Stimulated activated naive B cell treated with anti-CD40 and anti-IgM and Interleukin-4, amounts not matched to agents 10 μg/mL and 1 μg/mL and 100 μg/mL, for 72 hours (primary cell): ENCODE measurements at regions not wholly inside any gene's neighbourhood (a gene's known extent, or its start where the extent isn't known, plus 50 kb on each side); places are given as distances from the start of the nearest gene placed in this dataset.
"Not testable (repeated sequence)": the region's sequence is repeated elsewhere in the genome, so short reads cannot be mapped to it uniquely, and the experiment has no call there.

Experiments used
- ATAC-seq, 2 donors: fragments of 150-1000 bp; cut with Tn5 transposase; replicated peaks; 2 replicates each; pipeline ENCODE4 v1.10.0; 2021; ENCODE audit warnings: moderate library complexity in 1 of 2
- DNase-seq: peaks from one replicate; pipeline ENCODE4 v3.0.0; 2021
- H3K27ac Mint-ChIP-seq: one replicate; pipeline ENCODE4 v1.8.0; 2022; ENCODE audit warnings: mild to moderate bottlenecking, mixed read lengths
- H3K27me3 Mint-ChIP-seq, 2 donors: one replicate each; pipeline ENCODE4 v1.8.0; 2022; ENCODE audit warnings: mixed read lengths in 2 of 2
- H3K36me3 Mint-ChIP-seq, 2 donors: one replicate each; pipeline ENCODE4 v1.8.0; 2022; ENCODE audit warnings: mixed read lengths in 2 of 2, mild to moderate bottlenecking in 1 of 2
- H3K4me1 Mint-ChIP-seq, 2 donors: one replicate each; pipeline ENCODE4 v1.8.0; 2022; ENCODE audit warnings: mixed read lengths in 2 of 2, mild to moderate bottlenecking in 1 of 2
- H3K4me3 Mint-ChIP-seq, 2 donors: one replicate each; pipeline ENCODE4 v1.8.0; 2022; ENCODE audit warnings: mild to moderate bottlenecking in 2 of 2, mixed read lengths in 2 of 2, moderate library complexity in 1 of 2
- H3K9me3 Mint-ChIP-seq, 2 donors: one replicate each; pipeline ENCODE4 v1.8.0; 2022; ENCODE audit warnings: mixed read lengths in 2 of 2, mild to moderate bottlenecking in 1 of 2

- Mint-ChIP-seq H3K4me3 (no peak overlapping the region), H3K9me3 (peaks cover 0 to 5% of the 10 kb centered on the region in 2 donors), H3K36me3 (no peaks in the 10 kb centered on the region), H3K27me3 (no peaks in the 10 kb centered on the region), H3K27ac (no peak overlapping the region), H3K4me1 (peaks cover 4 to 25% of the 10 kb centered on the region in 2 donors)
- peak; percentile 18 for DNase-seq
- ATAC-seq, result peak; percentile 82 to 86
Observed at GRCh38 chr4:163681208-163681821, 186.8 kb downstream of the TMA16 start.

DNA sequence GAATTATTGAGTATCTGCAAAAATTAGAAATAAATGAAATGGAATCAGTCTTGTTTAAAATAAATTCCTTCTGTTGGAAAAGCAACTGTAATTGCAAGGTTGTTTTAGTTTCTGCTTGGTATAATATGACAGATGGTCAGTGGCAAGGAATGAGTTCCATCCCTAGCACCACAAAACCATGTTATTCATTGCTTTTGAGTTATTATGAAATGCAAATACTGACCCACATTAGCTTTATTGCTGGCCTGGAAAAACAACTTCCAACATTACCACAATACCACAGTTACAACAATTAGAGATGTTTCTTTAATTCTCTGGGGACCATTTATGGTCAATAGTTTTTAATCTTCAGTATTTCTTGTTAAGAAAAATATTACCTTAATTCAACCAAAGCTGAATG is 194.4 kb downstream of the TMA16 start:
- Mint-ChIP-seq H3K36me3 (no peaks in the 10 kb centered on the region), H3K4me3 (no peak overlapping the region), H3K27me3 (peaks cover 0 to 4% of the 10 kb centered on the region in 2 donors), H3K9me3 (no peaks in the 10 kb centered on the region), H3K4me1 (no peaks in the 10 kb centered on the region), H3K27ac (no peak overlapping the region)
- ATAC-seq (no peak), DNase-seq (no peak)

GRCh38 chr4:163693211-163693610 is 198.7 kb downstream of the TMA16 start:
- no peak for DNase-seq
- no peak overlapping the region for H3K27ac Mint-ChIP-seq
- ATAC-seq, result no peak
- peaks cover 0 to 4% of the 10 kb centered on the region in 2 donors for H3K36me3 Mint-ChIP-seq
- H3K4me1 Mint-ChIP-seq, result no peaks in the 10 kb centered on the region
- no peak overlapping the region for H3K4me3 Mint-ChIP-seq
- H3K27me3 Mint-ChIP-seq, result peaks cover 5 to 14% of the 10 kb centered on the region in 2 donors
- H3K9me3 Mint-ChIP-seq, result peaks cover 4 to 5% of the 10 kb centered on the region in 2 donors

GRCh38 chr4:163693776-163694175 is 199.3 kb downstream of the TMA16 start:
- H3K27me3 Mint-ChIP-seq, result peaks cover 5 to 14% of the 10 kb centered on the region in 2 donors
- ATAC-seq (no peak), DNase-seq (no peak)
- no peak overlapping the region for H3K4me3 Mint-ChIP-seq
- peaks cover 4 to 5% of the 10 kb centered on the region in 2 donors for H3K9me3 Mint-ChIP-seq
- H3K4me1 Mint-ChIP-seq, result no peaks in the 10 kb centered on the region
- H3K27ac Mint-ChIP-seq, result no peak overlapping the region
- peaks cover 0 to 4% of the 10 kb centered on the region in 2 donors for H3K36me3 Mint-ChIP-seq

- DNase-seq, result no peak
- no peaks in the 10 kb centered on the region for H3K4me1 Mint-ChIP-seq
- no peak for ATAC-seq
- H3K36me3 Mint-ChIP-seq, result peaks cover 0 to 4% of the 10 kb centered on the region in 2 donors
- peaks cover 5 to 14% of the 10 kb centered on the region in 2 donors for H3K27me3 Mint-ChIP-seq
- H3K9me3 Mint-ChIP-seq, result peaks cover 4 to 5% of the 10 kb centered on the region in 2 donors
- H3K27ac Mint-ChIP-seq, result no peak overlapping the region
- H3K4me3 Mint-ChIP-seq, result no peak overlapping the region
Observed at GRCh38 chr4:163694385-163694784, 199.9 kb downstream of the TMA16 start.

DNA sequence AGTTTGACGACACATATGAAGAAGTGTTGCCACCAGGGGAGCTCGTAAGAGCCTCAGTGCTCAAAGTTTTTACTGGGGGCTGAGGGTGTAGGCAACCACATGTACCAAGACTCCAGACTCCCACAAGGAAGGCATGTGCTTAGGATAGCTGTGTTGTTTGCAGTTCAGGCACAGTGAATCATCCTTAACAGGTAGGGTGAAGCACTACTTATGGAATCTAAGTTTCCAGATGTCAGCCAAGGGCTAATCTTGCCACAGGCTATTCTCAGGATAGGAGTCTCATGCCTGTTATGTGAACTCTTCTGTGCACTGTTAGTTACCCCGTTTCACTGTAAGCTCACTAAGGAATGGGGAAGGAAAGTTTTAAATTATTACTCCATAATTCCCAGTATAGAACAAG is 202.6 kb downstream of the TMA16 start:
- ATAC-seq (no peak), DNase-seq (no peak)
- peaks cover 5 to 22% of the 10 kb centered on the region in 2 donors for H3K27me3 Mint-ChIP-seq
- peaks cover 4 to 5% of the 10 kb centered on the region in 2 donors for H3K9me3 Mint-ChIP-seq
- H3K36me3 Mint-ChIP-seq, result peaks cover 0 to 4% of the 10 kb centered on the region in 2 donors
- H3K4me3 Mint-ChIP-seq, result no peak overlapping the region
- peaks cover 3 to 6% of the 10 kb centered on the region in 2 donors for H3K4me1 Mint-ChIP-seq
- no peak overlapping the region for H3K27ac Mint-ChIP-seq

DNA sequence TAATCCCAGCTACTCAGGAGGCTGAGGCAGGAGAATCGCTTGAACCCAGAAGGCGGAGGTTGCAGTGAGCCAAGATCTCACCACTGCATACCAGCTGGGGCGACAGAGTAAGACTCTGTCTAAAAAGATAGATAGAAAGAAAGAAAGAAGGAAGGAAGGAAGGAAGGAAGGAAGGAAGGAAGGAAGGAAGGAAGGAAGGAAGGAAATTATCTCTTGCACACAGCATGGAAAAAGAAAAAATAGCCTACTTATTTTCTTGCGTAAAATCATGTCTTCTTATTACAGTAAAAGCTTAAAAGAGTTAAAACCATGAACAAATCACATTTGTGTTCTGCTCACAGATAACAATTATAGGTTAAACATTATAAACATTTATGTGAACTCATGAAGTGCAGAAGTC is 205.9 kb downstream of the TMA16 start:
- ATAC-seq, result not testable (repeated sequence)

DNA sequence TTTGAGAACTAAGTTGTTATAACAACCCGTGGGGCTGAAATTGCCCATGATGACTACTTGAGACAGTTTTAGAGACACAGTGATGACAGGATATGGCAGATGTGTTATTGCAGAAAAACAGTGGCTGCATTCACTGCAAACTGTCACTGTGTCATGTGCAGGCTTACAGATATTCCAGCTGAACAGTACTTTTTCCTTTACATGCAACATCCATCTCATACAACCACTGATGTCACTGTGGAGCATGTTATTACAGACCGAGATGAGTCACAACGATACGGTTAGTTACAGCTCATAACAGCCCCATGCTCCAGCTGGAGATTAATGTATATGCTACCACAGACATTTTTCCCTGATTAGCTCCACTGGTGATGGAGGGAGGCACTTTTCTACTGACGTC is 207.4 kb downstream of the TMA16 start:
- Mint-ChIP-seq H3K27me3 (peaks cover 1 to 14% of the 10 kb centered on the region in 2 donors), H3K9me3 (peaks cover under 1 to 1% of the 10 kb centered on the region in 2 donors), H3K27ac (no peak overlapping the region), H3K4me3 (no peak overlapping the region), H3K4me1 (peaks cover 3 to 6% of the 10 kb centered on the region in 2 donors), H3K36me3 (peaks cover 0 to under 1% of the 10 kb centered on the region in 2 donors)
- no peak for DNase-seq
- peak; percentile 50 to 79 for ATAC-seq

More for the DNA sequence above, 205.9 kb downstream of the TMA16 start:
- not testable (repeated sequence) for H3K4me3 Mint-ChIP-seq, H3K36me3 Mint-ChIP-seq, H3K9me3 Mint-ChIP-seq, DNase-seq, H3K27ac Mint-ChIP-seq, H3K4me1 Mint-ChIP-seq
- peaks cover 5 to 22% of the 10 kb centered on the region in 2 donors for H3K27me3 Mint-ChIP-seq

GRCh38 chr4:163702736-163703135 is 208.2 kb downstream of the TMA16 start:
- ATAC-seq (no peak), DNase-seq (no peak)
- Mint-ChIP-seq H3K4me1 (peaks cover 3 to 6% of the 10 kb centered on the region in 2 donors), H3K27me3 (peaks cover 0 to 8% of the 10 kb centered on the region in 2 donors), H3K9me3 (no peaks in the 10 kb centered on the region), H3K36me3 (no peaks in the 10 kb centered on the region), H3K27ac (no peak overlapping the region), H3K4me3 (no peak overlapping the region)

- Mint-ChIP-seq H3K9me3 (no peaks in the 10 kb centered on the region), H3K27ac (no peak overlapping the region), H3K4me1 (peaks cover 3 to 6% of the 10 kb centered on the region in 2 donors), H3K27me3 (peaks cover 0 to 8% of the 10 kb centered on the region in 2 donors), H3K36me3 (no peaks in the 10 kb centered on the region), H3K4me3 (no peak overlapping the region)
- ATAC-seq (no peak), DNase-seq (no peak)
Observed at GRCh38 chr4:163703251-163703650, 208.8 kb downstream of the TMA16 start.

GRCh38 chr4:163707873-163708272 is 213.4 kb downstream of the TMA16 start:
- ATAC-seq, result no peak
- H3K36me3 Mint-ChIP-seq, result no peaks in the 10 kb centered on the region
- no peaks in the 10 kb centered on the region for H3K27me3 Mint-ChIP-seq
- no peaks in the 10 kb centered on the region for H3K9me3 Mint-ChIP-seq
- H3K4me3 Mint-ChIP-seq, result no peak overlapping the region
- no peaks in the 10 kb centered on the region for H3K4me1 Mint-ChIP-seq
- DNase-seq, result no peak
- no peak overlapping the region for H3K27ac Mint-ChIP-seq

DNA sequence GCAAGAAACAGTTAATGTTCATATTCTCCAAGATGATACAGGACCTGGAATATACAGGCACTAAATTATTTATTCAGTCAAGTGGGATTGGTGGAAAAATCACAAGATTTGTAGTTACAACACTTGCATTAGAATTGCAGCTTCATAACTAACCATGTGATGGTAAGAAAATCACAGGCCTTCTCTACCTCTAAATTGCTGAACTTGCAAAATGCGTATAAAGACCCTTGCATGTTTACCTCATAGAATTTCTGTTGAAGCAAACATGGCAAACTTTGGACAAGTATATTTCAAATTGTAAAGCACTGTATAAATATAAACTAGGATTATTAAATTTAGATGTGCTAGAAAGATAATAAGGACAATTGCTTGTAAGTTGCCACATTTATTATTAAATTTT is 215.1 kb downstream of the TMA16 start:
- no peaks in the 10 kb centered on the region for H3K4me1 Mint-ChIP-seq

GRCh38 chr4:163710158-163710557 is 215.7 kb downstream of the TMA16 start:
- DNase-seq, result no peak
- no peaks in the 10 kb centered on the region for H3K4me1 Mint-ChIP-seq
- ATAC-seq, result no peak
- no peak overlapping the region for H3K27ac Mint-ChIP-seq
- no peaks in the 10 kb centered on the region for H3K36me3 Mint-ChIP-seq
- no peaks in the 10 kb centered on the region for H3K27me3 Mint-ChIP-seq
- no peak overlapping the region for H3K4me3 Mint-ChIP-seq
- H3K9me3 Mint-ChIP-seq, result no peaks in the 10 kb centered on the region

More for the DNA sequence above, 215.1 kb downstream of the TMA16 start:
- no peak for ATAC-seq
- DNase-seq, result no peak
- H3K9me3 Mint-ChIP-seq, result no peaks in the 10 kb centered on the region
- no peak overlapping the region for H3K27ac Mint-ChIP-seq
- H3K36me3 Mint-ChIP-seq, result no peaks in the 10 kb centered on the region
- H3K4me3 Mint-ChIP-seq, result no peak overlapping the region
- H3K27me3 Mint-ChIP-seq, result no peaks in the 10 kb centered on the region

DNA sequence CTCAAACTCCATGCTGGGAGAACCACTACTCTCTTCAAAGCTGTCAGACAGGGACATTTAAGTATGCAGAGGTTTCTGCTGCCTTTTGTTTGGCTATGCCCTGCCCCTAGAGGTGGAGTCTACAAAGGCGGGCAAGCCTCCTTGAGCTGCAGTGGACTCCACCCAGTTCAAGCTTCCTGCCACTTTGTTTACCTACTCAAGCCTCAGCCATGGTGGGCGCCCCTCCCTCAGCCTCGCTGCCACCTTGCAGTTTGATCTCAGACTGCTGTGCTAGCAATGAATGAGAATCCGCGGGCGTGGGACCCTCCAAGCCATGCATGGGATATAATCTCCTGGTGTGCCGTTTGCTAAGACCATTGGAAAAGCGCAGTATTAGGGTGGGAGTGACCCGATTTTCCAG is 230.0 kb downstream of the TMA16 start:
- H3K27ac Mint-ChIP-seq, DNase-seq: not testable (repeated sequence)
- H3K27me3 Mint-ChIP-seq, result peaks cover 8 to 25% of the 10 kb centered on the region in 2 donors

DNA sequence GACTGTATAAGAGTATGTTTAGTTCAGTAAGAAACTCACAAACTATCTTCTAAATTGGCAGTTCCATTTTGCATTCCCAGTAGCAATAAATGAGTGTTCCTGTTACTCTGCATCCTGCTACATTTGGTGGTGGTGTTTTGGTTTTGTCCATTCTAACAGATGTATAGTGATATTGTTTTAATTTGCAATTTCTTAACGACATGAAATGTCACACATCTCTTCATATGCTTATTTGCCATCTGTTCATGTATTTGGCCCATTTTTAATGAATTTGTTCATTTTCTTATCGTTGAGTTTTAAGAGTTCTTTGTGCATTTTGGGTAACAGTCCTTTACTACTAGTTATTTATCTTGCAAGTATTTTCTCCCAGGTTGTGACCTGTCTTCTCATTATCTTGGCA is 232.2 kb downstream of the TMA16 start:
- ATAC-seq (no peak), DNase-seq (no peak)
- Mint-ChIP-seq H3K27ac (no peak overlapping the region), H3K27me3 (peaks cover 28 to 38% of the 10 kb centered on the region in 2 donors), H3K4me3 (no peak overlapping the region), H3K4me1 (no peaks in the 10 kb centered on the region), H3K9me3 (peaks cover 3 to 4% of the 10 kb centered on the region in 2 donors), H3K36me3 (peaks cover 0 to 2% of the 10 kb centered on the region in 2 donors)

More for the DNA sequence above, 230.0 kb downstream of the TMA16 start:
- not testable (repeated sequence) for H3K4me1 Mint-ChIP-seq, ATAC-seq, H3K9me3 Mint-ChIP-seq, H3K4me3 Mint-ChIP-seq, H3K36me3 Mint-ChIP-seq
